ENCODE measurements at regions not wholly inside any gene's neighbourhood (a gene's known extent, or its start where the extent isn't known, plus 50 kb on each side); places are given as distances from the start of the nearest gene placed in this dataset.

DNA sequence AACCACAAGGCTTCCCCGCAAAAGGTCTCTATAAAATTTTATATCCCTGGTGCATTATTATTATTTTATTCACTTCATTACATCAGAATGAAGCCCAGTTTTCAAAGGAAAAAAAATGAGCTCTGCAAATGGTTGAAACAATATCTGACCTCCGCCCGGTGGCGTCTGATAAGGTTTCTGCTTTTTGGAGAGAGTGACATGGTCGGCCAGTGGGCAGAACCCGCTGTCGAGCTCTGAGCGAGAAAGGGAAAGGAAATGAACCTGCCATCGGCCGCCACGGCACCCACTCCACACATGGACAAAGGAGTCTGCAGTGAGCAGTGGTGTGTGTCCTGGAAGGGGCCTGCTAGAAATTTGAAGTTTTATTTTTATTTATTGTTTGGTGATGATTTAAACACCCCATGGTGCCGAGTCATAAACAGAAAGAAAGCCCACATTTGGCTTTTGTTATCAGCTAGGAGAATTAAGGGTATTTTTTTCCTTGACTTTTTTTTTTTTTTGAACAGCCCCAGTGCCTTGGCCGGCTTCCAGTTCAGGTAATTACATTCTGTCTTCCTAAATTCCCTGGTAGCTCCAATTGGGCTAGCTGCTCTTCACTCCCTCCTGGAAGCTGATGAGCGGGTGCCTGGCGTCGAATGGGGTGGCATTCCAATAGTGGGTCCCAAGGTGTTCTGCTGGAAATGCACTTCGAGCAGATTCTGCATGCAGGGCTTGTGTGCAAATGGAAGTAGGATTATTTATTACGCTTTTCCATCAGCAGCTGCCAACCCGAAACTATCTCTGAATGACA, 149.4 kb upstream of the MKI67 start:
- Histone ChIP-seq H3K27me3 (ENCODE audit: control insufficient read depth in 2 of 2, insufficient read depth in 2 of 2, low read length in 2 of 2) (peaks cover 3 to 18% of the 10 kb centered on the region in 2 experiments; a peak in 3 of 5 replicates), H4K20me1 (replicated peaks; ENCODE audit: control insufficient read depth, insufficient read depth, low read length) (no peaks in the 10 kb centered on the region), H3K4me2 (ENCODE audit: insufficient read depth, low read length) (no peak overlapping the region; the same call in 1 of the 2 replicates), H3K79me2 (ENCODE audit: control insufficient read depth, insufficient read depth, low read length) (no peaks in the 10 kb centered on the region), H3K4me1 (replicated peaks in 1 of 2; ENCODE audit: control insufficient read depth in 2 of 2, insufficient read depth in 2 of 2, low read length in 2 of 2) (no peaks in the 10 kb centered on the region; a peak in 1 of 5 replicates), H3K4me3 (no peak overlapping the region; the same call in 1 of the 2 replicates), H2AFZ (ENCODE audit: low read depth, low read length) (0 out of 2 replicates have a peak overlapping the region, but pooled peaks have one; percentile 51), H3K9me3 (replicated peaks; ENCODE audit: control insufficient read depth, insufficient read depth, low read depth, low read length) (no peaks in the 10 kb centered on the region), H3K27ac (ENCODE audit: extremely low read depth, low read depth, low read length) (no peak overlapping the region), H3K9me1 (ENCODE audit: control insufficient read depth, insufficient read depth, low read length) (no peaks in the 10 kb centered on the region), H3K9ac (ENCODE audit: insufficient read depth in 1 of 2, low read depth in 2 of 2, low read length in 2 of 2) (peak overlapping the region in 1 of 2 experiments; percentile 52; a peak in 1 of 4 replicates), H3K36me3 (ENCODE audit: control insufficient read depth, insufficient read depth, low read length) (no peaks in the 10 kb centered on the region)
- FAIRE-seq (no peak), ATAC-seq (peak; percentile 77), DNase-seq (ENCODE audit: extremely low read depth in 1 of 4, low spot score in 3 of 4) (peak in 2 of 4 experiments; percentile 24 to 28)
- no TSS peak for BruUV-seq (replicated peaks)
- intact Hi-C loops (cut with micrococcal nuclease), result no loop called here
- WGBS (ENCODE audit: insufficient coverage, low coverage, missing lambda C conversion rate), result 2% methylated on average over 16 of the region's 19 CpGs
- TF ChIP-seq SRSF1 (IDR thresholded peaks at IDR 0.05; ENCODE audit: low read depth, low read length), result no peak
- TF ChIP-seq SRF (CRISPR knock-in tag; IDR thresholded peaks at IDR 0.05), result no peak
- no peak for TF ChIP-seq POLR2AphosphoS2 (IDR thresholded peaks at IDR 0.05; ENCODE audit: low read length)
- TF ChIP-seq E2F8 (IDR thresholded peaks at IDR 0.05; ENCODE audit: low read depth, partially characterized antibody), result no peak
- TF ChIP-seq ZNF76 (CRISPR knock-in tag; IDR thresholded peaks at IDR 0.05; ENCODE audit: borderline replicate concordance), result no peak
- TF ChIP-seq ZNF354B (CRISPR knock-in tag; IDR thresholded peaks at IDR 0.05), result no peak
- TF ChIP-seq CCNT2 (IDR thresholded peaks at IDR 0.05; ENCODE audit: borderline replicate concordance, extremely low read depth, insufficient read length, low read depth, low read length), result no peak
- TF ChIP-seq MYBL2 (IDR thresholded peaks at IDR 0.05; ENCODE audit: low read depth), result no peak
- TF ChIP-seq MYBL2 (CRISPR knock-in tag; IDR thresholded peaks at IDR 0.05; ENCODE audit: borderline replicate concordance), result no peak
- TF ChIP-seq TOE1 (IDR thresholded peaks at IDR 0.05; ENCODE audit: borderline replicate concordance), result no peak
- TF ChIP-seq TOE1 (CRISPR knock-in tag; IDR thresholded peaks at IDR 0.05; ENCODE audit: borderline replicate concordance, low read depth), result no peak
- no peak for TF ChIP-seq CBFA2T2 (conservative IDR thresholded peaks at IDR 0.05)
- TF ChIP-seq HNRNPH1 (optimal IDR thresholded peaks at IDR 0.05; ENCODE audit: low read depth, low read length), result no peak
- TF ChIP-seq TSC22D4 (tag; IDR thresholded peaks at IDR 0.05), result no peak
- ChIA-PET POLR2A (interaction anchor here (0.8 to 1.4 kb wide), 3 partner anchors 9 to 448 kb away, joined by 3 to 4 read pairs (median 3); no protein-coding TSS in a partner anchor), CTCF (ENCODE audit: low intra/inter-chr PET ratio) (no interaction called here)
- in situ Hi-C loops (cut with MboI), result no loop called here

Measured in K562 (cell line).